Type B pancreatic cell (in vitro differentiated cells): ENCODE measurements at regions not wholly inside any gene's neighbourhood (a gene's known extent, or its start where the extent isn't known, plus 50 kb on each side); places are given as distances from the start of the nearest gene placed in this dataset.

Experiments used
- DNase-seq: peaks from one replicate; pipeline ENCODE4 v3.0.0; 2021; ENCODE audit warnings: mixed read lengths; ENCODE audit not compliant: unreplicated experiment; ENCODE audit errors: extremely low spot score
- H3K27ac Mint-ChIP-seq: 2 replicates; pipeline ENCODE4 v1.8.0; 2021; ENCODE audit warnings: mild to moderate bottlenecking, mixed read lengths
- H3K27me3 Mint-ChIP-seq: 2 replicates; pipeline ENCODE4 v1.8.0; 2021; ENCODE audit warnings: mixed read lengths
- H3K36me3 Mint-ChIP-seq: 2 replicates; pipeline ENCODE4 v1.8.0; 2021; ENCODE audit warnings: mixed read lengths
- H3K4me1 Mint-ChIP-seq: one replicate; pipeline ENCODE4 v1.8.0; 2021; ENCODE audit warnings: mixed read lengths; ENCODE audit not compliant: unreplicated experiment
- H3K4me3 Mint-ChIP-seq: 2 replicates; pipeline ENCODE4 v1.8.0; 2021; ENCODE audit warnings: mild to moderate bottlenecking, mixed read lengths
- H3K9me3 Mint-ChIP-seq: 2 replicates; pipeline ENCODE4 v1.8.0; 2021; ENCODE audit warnings: mixed read lengths
- TF ChIP-seq, protein P1 (sequence below): fragments of 200-600 bp; sonication (generic); conservative IDR thresholded peaks from 2 replicates; pipeline ENCODE4 v1.5.0; 2021; ENCODE audit warnings: antibody characterized with exemption, mild to moderate bottlenecking

DNA sequence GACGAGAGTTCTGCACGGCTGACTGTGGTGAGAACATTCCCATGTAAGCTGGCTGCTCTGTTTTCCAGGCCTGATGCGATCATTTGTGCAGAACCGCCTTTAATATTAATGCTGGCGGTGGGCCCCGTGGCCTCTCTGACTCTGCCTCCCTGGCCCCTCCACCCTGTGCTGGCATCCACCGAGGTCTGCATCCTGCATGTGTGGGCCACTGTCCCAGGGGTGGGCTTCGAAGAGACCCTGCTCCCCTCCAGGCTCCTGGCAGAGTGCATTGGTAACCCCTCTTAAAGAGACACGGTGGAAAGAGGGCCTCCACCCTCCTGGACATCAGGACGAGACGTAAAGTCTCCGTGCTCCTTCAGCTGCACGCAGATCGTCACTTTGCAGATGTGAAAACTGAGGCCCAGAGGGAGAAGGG, 67.3 kb upstream of the FAM20C start:
- peaks cover 18% of the 10 kb centered on the region for H3K27me3 Mint-ChIP-seq

GRCh38 chr7:125661-126060, 66.7 kb upstream of the FAM20C start:
- Mint-ChIP-seq H3K36me3 (no peaks in the 10 kb centered on the region), H3K27me3 (peaks cover 13% of the 10 kb centered on the region), H3K27ac (no peak overlapping the region), H3K4me1 (peaks cover 5% of the 10 kb centered on the region), H3K4me3 (no peak overlapping the region), H3K9me3 (no peaks in the 10 kb centered on the region)
- TF ChIP-seq, protein P1, sequence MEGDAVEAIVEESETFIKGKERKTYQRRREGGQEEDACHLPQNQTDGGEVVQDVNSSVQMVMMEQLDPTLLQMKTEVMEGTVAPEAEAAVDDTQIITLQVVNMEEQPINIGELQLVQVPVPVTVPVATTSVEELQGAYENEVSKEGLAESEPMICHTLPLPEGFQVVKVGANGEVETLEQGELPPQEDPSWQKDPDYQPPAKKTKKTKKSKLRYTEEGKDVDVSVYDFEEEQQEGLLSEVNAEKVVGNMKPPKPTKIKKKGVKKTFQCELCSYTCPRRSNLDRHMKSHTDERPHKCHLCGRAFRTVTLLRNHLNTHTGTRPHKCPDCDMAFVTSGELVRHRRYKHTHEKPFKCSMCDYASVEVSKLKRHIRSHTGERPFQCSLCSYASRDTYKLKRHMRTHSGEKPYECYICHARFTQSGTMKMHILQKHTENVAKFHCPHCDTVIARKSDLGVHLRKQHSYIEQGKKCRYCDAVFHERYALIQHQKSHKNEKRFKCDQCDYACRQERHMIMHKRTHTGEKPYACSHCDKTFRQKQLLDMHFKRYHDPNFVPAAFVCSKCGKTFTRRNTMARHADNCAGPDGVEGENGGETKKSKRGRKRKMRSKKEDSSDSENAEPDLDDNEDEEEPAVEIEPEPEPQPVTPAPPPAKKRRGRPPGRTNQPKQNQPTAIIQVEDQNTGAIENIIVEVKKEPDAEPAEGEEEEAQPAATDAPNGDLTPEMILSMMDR, result no peak
- DNase-seq, result no peak

More for the DNA sequence above, 67.3 kb upstream of the FAM20C start:
- Mint-ChIP-seq H3K36me3 (no peaks in the 10 kb centered on the region), H3K9me3 (no peaks in the 10 kb centered on the region), H3K4me1 (peaks cover 5% of the 10 kb centered on the region), H3K27ac (no peak overlapping the region), H3K4me3 (no peak overlapping the region)
- TF ChIP-seq, protein P1, result no peak
- no peak for DNase-seq

- H3K4me3 Mint-ChIP-seq, result no peak overlapping the region
- H3K4me1 Mint-ChIP-seq, result no peaks in the 10 kb centered on the region
- DNase-seq, result no peak
- H3K27me3 Mint-ChIP-seq, result peaks cover 8% of the 10 kb centered on the region
- H3K27ac Mint-ChIP-seq, result no peak overlapping the region
- no peaks in the 10 kb centered on the region for H3K9me3 Mint-ChIP-seq
- TF ChIP-seq, protein P1, result no peak
- no peaks in the 10 kb centered on the region for H3K36me3 Mint-ChIP-seq
Observed at GRCh38 chr7:126368-126767, 66.0 kb upstream of the FAM20C start.

- Mint-ChIP-seq H3K4me1 (no peaks in the 10 kb centered on the region), H3K27ac (no peak overlapping the region), H3K36me3 (no peaks in the 10 kb centered on the region), H3K27me3 (peaks cover 1% of the 10 kb centered on the region), H3K9me3 (no peaks in the 10 kb centered on the region), H3K4me3 (no peak overlapping the region)
- TF ChIP-seq, protein P1, result no peak
- no peak for DNase-seq
Observed at GRCh38 chr7:127064-127598, 65.2 kb upstream of the FAM20C start.

DNA sequence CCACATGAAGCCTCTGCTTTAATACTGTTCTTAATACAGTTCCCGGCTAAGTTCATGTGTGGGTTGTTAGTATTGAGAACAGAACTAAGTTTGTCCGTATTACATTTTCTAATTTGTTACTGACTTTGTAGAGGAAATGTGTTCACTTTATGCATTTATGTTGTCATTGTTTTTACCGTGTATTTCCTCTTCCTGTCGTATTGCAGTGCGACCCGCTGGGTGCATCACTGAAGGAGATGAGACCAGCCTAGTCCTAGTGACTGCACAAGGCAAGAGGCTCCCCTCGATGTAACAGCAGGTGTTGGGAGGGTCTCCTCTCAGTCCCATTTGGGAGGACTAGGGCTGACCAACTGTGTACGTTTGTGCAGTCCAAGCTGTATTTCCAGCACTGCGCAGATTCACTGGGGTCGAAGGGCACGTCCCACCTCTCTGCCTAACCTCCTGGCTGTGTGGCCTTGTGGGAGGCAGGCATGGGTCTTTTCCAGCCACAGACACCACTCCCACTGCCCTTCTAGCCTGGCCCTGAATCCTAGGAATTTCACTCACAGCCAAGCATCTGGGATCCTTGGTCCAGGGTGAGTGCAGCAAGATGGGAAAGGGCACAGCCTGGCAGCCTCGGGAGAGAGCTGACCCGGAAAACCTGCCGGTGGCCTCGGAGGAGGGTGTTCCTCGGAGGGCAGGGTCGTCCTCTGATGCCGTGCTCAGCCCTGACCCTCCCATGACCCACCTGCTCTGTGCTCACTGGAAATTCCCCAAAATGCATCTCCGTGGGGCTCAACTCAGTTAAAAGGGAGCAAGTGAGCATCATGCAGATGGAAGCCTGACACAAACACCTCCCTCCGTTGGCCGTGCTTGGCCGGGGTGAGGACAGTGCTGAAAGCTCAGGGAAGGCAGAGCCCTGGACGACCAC, 63.9 kb upstream of the FAM20C start:
- Mint-ChIP-seq H3K27ac (no peak overlapping the region), H3K4me3 (no peak overlapping the region), H3K4me1 (no peaks in the 10 kb centered on the region), H3K9me3 (no peaks in the 10 kb centered on the region), H3K27me3 (peaks cover 5% of the 10 kb centered on the region), H3K36me3 (no peaks in the 10 kb centered on the region)
- DNase-seq, result no peak
- TF ChIP-seq, protein P1, result no peak
